ENCODE measurements at regions not wholly inside any gene's neighbourhood (a gene's known extent, or its start where the extent isn't known, plus 50 kb on each side); places are given as distances from the start of the nearest gene placed in this dataset.
"Not testable (repeated sequence)": the region's sequence is repeated elsewhere in the genome, so short reads cannot be mapped to it uniquely, and the experiment has no call there.

- no peak for DNase-seq
Observed at GRCh38 chr5:142221091-142221860, 103.5 kb downstream of the SPRY4 start.

DNA sequence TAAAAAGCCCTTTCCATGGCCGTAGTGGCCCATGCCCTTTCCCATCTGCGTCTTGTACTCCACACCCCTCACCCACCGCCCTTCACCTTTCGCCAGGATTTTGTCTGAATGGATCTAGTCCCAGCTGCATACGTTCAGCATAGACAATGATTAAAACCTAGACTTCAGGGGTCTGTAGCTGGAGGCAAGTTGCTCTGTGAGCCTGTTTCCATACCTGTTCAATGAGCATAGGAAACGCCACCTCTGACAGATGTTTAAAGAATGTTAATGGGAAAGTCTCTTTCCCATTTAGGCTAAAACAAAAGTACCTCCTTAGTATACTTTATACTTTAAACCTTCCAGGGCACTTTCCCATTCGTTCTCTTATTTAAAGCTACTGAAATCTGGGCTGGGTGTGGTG lies 105.7 kb downstream of the SPRY4 start:
- DNase-seq = no peak

DNA sequence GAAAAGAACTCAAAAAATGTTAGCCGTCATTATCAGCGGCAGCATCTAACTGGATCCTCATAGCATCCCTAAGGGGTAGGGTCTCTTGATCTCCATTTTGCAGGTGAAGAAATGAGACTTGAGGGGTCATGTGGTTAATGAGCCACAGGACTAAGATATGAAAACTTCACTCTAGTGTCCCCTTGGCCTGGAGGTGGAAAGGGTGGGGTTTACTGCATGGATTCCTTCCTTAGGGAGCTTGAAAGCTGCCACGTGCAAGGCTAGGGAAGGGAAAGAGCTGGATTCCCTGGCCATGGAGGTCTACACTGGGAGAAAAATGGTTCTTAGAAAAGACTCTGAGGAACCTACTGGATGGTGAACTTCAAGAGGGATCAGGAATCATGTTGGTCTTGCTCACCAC lies 107.9 kb downstream of the SPRY4 start:
- DNase-seq = no peak

DNA sequence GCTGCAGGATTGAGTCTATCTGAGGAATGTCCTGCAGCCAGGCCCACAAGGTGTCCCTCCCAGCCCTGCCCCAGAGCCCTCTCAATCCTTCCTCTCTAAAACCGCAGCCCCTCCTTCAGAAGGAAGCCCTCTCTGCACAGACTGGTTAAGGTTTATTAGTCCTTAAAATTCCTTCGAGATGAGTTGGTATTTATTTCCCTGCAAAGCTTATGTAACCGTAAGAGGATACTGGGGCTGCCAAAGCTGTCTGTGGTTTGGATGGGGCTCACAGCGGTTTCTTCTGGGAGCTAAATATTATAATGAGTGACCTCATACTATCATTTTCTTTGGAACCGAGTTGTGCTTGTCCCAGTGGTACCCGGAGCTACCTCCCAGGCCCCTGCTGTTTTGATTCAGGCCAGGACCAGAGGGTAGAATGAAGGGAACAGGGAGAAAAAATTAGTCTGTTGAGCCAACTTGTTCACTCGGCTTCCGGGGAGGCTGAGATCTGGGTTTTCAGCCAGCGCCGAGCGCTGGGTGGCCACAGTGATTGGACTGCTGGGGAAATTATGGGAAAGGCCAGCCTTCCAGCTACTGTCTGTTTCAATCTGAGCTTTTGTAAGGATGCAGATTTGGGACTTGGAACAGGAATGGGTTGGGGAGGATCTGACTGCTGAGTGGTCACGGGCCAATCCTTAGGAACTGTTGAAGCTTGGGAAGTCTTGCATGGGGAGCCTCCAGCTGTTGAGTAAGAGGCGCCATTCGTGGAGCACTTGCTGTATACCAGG lies 107.5 kb downstream of the NDFIP1 start:
- DNase-seq = no peak

GRCh38 chr5:142213077-142213476 lies 104.5 kb downstream of the NDFIP1 start:
- no peak for DNase-seq

- no peak for DNase-seq
Observed at GRCh38 chr5:142211918-142212317, 103.3 kb downstream of the NDFIP1 start.

DNA sequence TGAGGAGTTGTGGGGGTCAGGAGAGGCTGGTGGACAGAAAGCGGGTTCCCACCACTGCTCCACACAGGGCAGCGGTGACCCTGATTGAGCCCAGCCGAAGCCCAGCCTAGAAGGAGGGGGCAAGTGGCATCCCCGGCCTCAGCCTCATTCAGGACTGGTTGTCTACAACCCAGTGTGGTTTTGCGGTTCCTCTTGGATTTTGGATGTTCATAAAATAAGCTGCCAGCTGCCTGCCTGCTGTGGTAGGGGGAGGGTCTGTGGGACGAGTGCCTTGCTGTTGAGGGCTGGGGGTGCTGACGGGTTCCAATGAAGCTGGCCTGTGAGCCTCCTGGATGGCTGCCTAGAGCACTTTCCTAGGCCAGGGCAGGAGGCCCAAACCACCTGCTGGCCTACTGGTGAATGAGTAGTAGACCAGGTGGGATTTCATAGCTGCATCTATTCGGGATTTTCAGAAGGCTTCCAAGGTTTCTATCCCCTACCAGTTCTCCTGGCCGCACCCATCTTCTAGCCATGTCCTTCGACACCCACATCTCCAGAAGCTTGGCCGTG lies 102.4 kb downstream of the NDFIP1 start:
- DNase-seq = no peak

GRCh38 chr5:142210011-142210410 lies 101.4 kb downstream of the NDFIP1 start:
- no peak for DNase-seq

GRCh38 chr5:142208777-142209312 lies 100.3 kb downstream of the NDFIP1 start:
- no peak for DNase-seq

GRCh38 chr5:142208244-142208643 lies 99.7 kb downstream of the NDFIP1 start:
- not testable (repeated sequence) for DNase-seq

DNA sequence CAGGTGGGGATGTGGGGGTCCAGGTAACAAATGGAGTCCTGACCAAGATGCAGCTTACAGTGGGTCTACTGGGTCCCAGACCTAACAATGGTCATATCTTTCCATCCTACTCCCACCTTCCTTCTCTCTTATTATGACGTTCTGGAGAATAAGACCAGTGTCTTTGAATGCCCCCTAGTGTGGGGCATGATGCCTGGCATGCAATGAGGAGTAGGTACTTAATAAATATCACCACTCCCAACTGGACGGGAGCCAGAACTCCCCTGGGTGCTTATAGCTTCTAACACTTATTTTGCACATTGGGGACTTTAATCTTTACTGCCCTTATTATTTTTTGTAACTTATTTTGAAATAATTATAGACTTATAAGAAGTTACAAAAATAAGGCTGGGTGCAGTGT lies 98.2 kb downstream of the NDFIP1 start:
- peak; percentile 21 for DNase-seq

GRCh38 chr5:142204219-142204618 lies 95.6 kb downstream of the NDFIP1 start:
- no peak for DNase-seq

Measured in hematopoietic multipotent progenitor cell treated with erythropoietin and hydrocortisone succinate and interleukin-3 and kit ligand, for 6 days (in vitro differentiated cells).